H1 (cell line): ENCODE measurements at regions not wholly inside any gene's neighbourhood (a gene's known extent, or its start where the extent isn't known, plus 50 kb on each side); places are given as distances from the start of the nearest gene placed in this dataset.

Experiments
- CTCF ChIA-PET: fragments of 300-600 bp; sonication (Branson Sonifier 250); formaldehyde crosslinking; loops from one replicate; lab custom pipeline; 2021; ENCODE audit not compliant: partially characterized antibody; lab: Charles Lee
- POLR2A ChIA-PET: fragments of 300-600 bp; sonication (Branson Sonifier 250); formaldehyde crosslinking; loops from one replicate; lab custom pipeline; 2021; ENCODE audit warnings: inconsistent platforms; ENCODE audit not compliant: partially characterized antibody; lab: Charles Lee
- DNase-seq, 2 experiments: peaks; one replicate each; pipeline versions ENCODE4 v3.0.0 to v3.0.0-alpha.2; 2010 to 2022; ENCODE audit warnings: low spot score in 2 of 2, low read depth in 1 of 2, mixed read lengths in 1 of 2
- FAIRE-seq: peaks from 2 replicates; lab custom pipeline; 2011; peaks lifted over from hg19 to GRCh38; lab: Jason Lieb, UNC
- H2AFZ ChIP-seq: 2 replicates; pipeline ENCODE4 v1.8.1; 2012; ENCODE audit warnings: low read length, inconsistent platforms
- H2AK5ac ChIP-seq: 2 replicates; pipeline ENCODE4 v1.6.1; 2013; ENCODE audit warnings: low read depth, low read length
- H2BK120ac ChIP-seq: replicated peaks from 2 replicates; pipeline ENCODE3; 2013; ENCODE audit warnings: low read depth, low read length, inconsistent platforms
- H2BK12ac ChIP-seq: 2 replicates; pipeline ENCODE4 v1.6.1; 2013; ENCODE audit warnings: low read depth, low read length
- H2BK15ac ChIP-seq: 2 replicates; pipeline ENCODE4 v1.6.1; 2013; ENCODE audit warnings: low read length
- H2BK20ac ChIP-seq: 2 replicates; pipeline ENCODE4 v1.6.1; 2013; ENCODE audit warnings: low read length
- H2BK5ac ChIP-seq: 2 replicates; pipeline ENCODE4 v1.6.1; 2013; ENCODE audit warnings: low read depth, low read length
- H3K14ac ChIP-seq: 2 replicates; pipeline ENCODE4 v1.6.1; 2013; ENCODE audit warnings: inconsistent platforms; ENCODE audit not compliant: insufficient read length
- H3K18ac ChIP-seq: 2 replicates; pipeline ENCODE4 v1.6.1; 2013; ENCODE audit warnings: low read length; ENCODE audit errors: extremely low read depth
- H3K23ac ChIP-seq: 2 replicates; pipeline ENCODE4 v1.6.1; 2013; ENCODE audit warnings: inconsistent platforms; ENCODE audit not compliant: insufficient read length
- H3K23me2 ChIP-seq: 2 replicates; pipeline ENCODE4 v1.6.1; 2013; ENCODE audit warnings: low read depth, low read length
- H3K27ac ChIP-seq: 2 replicates; pipeline ENCODE4 v1.6.1; 2011; ENCODE audit warnings: low read depth, low read length, inconsistent platforms
- H3K27me3 ChIP-seq, 4 experiments: replicated peaks in 1 of 4; 1 replicate in 1 of 4; 2 replicates in 3 of 4; pipeline versions ENCODE4 v1.6.1 to v1.8.1; 2011 to 2013; ENCODE audit warnings: low read length in 3 of 4, mild to moderate bottlenecking in 3 of 4, inconsistent platforms in 2 of 4, mixed read lengths in 2 of 4, moderate library complexity in 1 of 4; ENCODE audit not compliant: control insufficient read depth in 3 of 4, insufficient read depth in 3 of 4; ENCODE audit errors: extremely low read depth in 1 of 4
- H3K36me3 ChIP-seq, 4 experiments: 2 replicates each; pipeline versions ENCODE4 v1.6.1 to v1.8.1; 2011 to 2013; ENCODE audit warnings: mild to moderate bottlenecking in 4 of 4, low read length in 3 of 4, moderate library complexity in 2 of 4, control low read depth in 1 of 4, inconsistent platforms in 1 of 4; ENCODE audit not compliant: insufficient read depth in 4 of 4, control insufficient read depth in 2 of 4
- H3K4ac ChIP-seq: replicated peaks from 2 replicates; pipeline ENCODE3; 2013; ENCODE audit warnings: low read length, low read depth, mixed read lengths, inconsistent platforms; ENCODE audit not compliant: insufficient read length
- H3K4me1 ChIP-seq, 4 experiments: replicated peaks in 1 of 4; 1 replicate in 1 of 4; 2 replicates in 3 of 4; pipeline versions ENCODE4 v1.6.1 to v1.8.1; 2011 to 2013; ENCODE audit warnings: low read length in 3 of 4, inconsistent platforms in 2 of 4, mixed read lengths in 1 of 4; ENCODE audit not compliant: insufficient read depth in 4 of 4, control insufficient read depth in 3 of 4
- H3K4me2 ChIP-seq, 2 experiments: 2 replicates each; pipeline versions ENCODE4 v1.6.1 to v1.8.1; 2011 to 2013; ENCODE audit warnings: low read depth in 2 of 2, low read length in 2 of 2, control low read depth in 1 of 2, inconsistent platforms in 1 of 2, mild to moderate bottlenecking in 1 of 2; ENCODE audit not compliant: insufficient read depth in 1 of 2
- H3K4me3 ChIP-seq, 4 experiments: fragments of 200-600, 300-600 bp in 1 of 4; sonication (generic), shearing (Covaris generic), sonication (Bioruptor Twin) in 1 of 4; 2 replicates each; pipeline versions ENCODE4 v1.5.1 to v1.8.1; 2011 to 2016; ENCODE audit warnings: low read length in 4 of 4, low read depth in 3 of 4, control low read depth in 2 of 4, inconsistent platforms in 2 of 4, mild to moderate bottlenecking in 2 of 4, mixed read lengths in 1 of 4, moderate library complexity in 1 of 4; ENCODE audit not compliant: insufficient read depth in 2 of 4; ENCODE audit errors: extremely low read depth in 1 of 4
- H3K56ac ChIP-seq: replicated peaks from 2 replicates; pipeline ENCODE3; 2013; ENCODE audit warnings: low read depth, mild to moderate bottlenecking, mixed read lengths, low read length, inconsistent platforms; ENCODE audit not compliant: insufficient read length
- H3K79me1 ChIP-seq: 2 replicates; pipeline ENCODE4 v1.6.1; 2013; ENCODE audit warnings: low read depth, low read length, control low read depth
- H3K79me2 ChIP-seq, 2 experiments: 2 replicates each; pipeline versions ENCODE4 v1.6.1 to v1.8.1; 2012 to 2013; ENCODE audit warnings: low read length in 2 of 2, mild to moderate bottlenecking in 2 of 2, inconsistent platforms in 1 of 2; ENCODE audit not compliant: insufficient read depth in 2 of 2, control insufficient read depth in 1 of 2
- H3K9ac ChIP-seq, 4 experiments: replicated peaks in 1 of 4; 1 replicate in 1 of 4; 2 replicates in 3 of 4; pipeline versions ENCODE4 v1.6.1 to v1.8.1; 2011 to 2013; ENCODE audit warnings: low read depth in 3 of 4, low read length in 3 of 4, control low read depth in 2 of 4, mild to moderate bottlenecking in 2 of 4, moderate library complexity in 2 of 4, inconsistent platforms in 1 of 4; ENCODE audit errors: extremely low read depth in 1 of 4
- H3K9me3 ChIP-seq, 2 experiments: 2 replicates each; pipeline versions ENCODE4 v1.6.1 to v1.8.1; 2012 to 2013; ENCODE audit warnings: mild to moderate bottlenecking in 2 of 2, moderate library complexity in 2 of 2, control low read depth in 1 of 2, inconsistent platforms in 1 of 2, low read depth in 1 of 2, low read length in 1 of 2, mixed read lengths in 1 of 2; ENCODE audit not compliant: insufficient read depth in 2 of 2
- H4K20me1 ChIP-seq, 2 experiments: replicated peaks in 1 of 2; 2 replicates each; pipeline versions ENCODE3 to v1.8.1; 2011 to 2013; ENCODE audit warnings: inconsistent platforms in 2 of 2, low read length in 2 of 2, mild to moderate bottlenecking in 1 of 2; ENCODE audit not compliant: insufficient read depth in 2 of 2, control insufficient read depth in 1 of 2
- H4K5ac ChIP-seq: 2 replicates; pipeline ENCODE4 v1.6.1; 2013; ENCODE audit warnings: low read length, low read depth, mixed read lengths, inconsistent platforms; ENCODE audit not compliant: insufficient read length
- H4K8ac ChIP-seq: 2 replicates; pipeline ENCODE4 v1.8.0; 2013; ENCODE audit warnings: mild to moderate bottlenecking, moderate library complexity, low read length, inconsistent platforms; ENCODE audit not compliant: insufficient read depth; ENCODE audit errors: extremely low read depth
- H4K91ac ChIP-seq: replicated peaks from 2 replicates; pipeline ENCODE3; 2013; ENCODE audit warnings: low read length, mixed read lengths, inconsistent platforms; ENCODE audit not compliant: insufficient read length
- POLR2AphosphoS5 ChIP-seq: IDR thresholded peaks from 2 replicates; pipeline ENCODE4 v1.6.1; 2011; ENCODE audit warnings: low read depth, low read length
- RAD21 ChIP-seq, 2 experiments: IDR thresholded peaks in 1 of 2; conservative IDR thresholded peaks in 1 of 2; 2 replicates each; pipeline ENCODE4 v1.6.1; 2011; ENCODE audit warnings: low read depth in 2 of 2, low read length in 2 of 2, improper control_type of control experiment in 1 of 2, inconsistent platforms in 1 of 2, mild to moderate bottlenecking in 1 of 2, moderate library complexity in 1 of 2
- SP1 ChIP-seq: IDR thresholded peaks from 2 replicates; pipeline ENCODE4 v1.6.1; 2011; ENCODE audit warnings: low read depth, low read length
- TEAD4 ChIP-seq: IDR thresholded peaks from 2 replicates; pipeline ENCODE4 v1.6.1; 2012; ENCODE audit warnings: low read depth, low read length, inconsistent platforms, mixed read lengths
- WGBS, 2 experiments: shearing (Covaris generic) in 1 of 2; methylation state at CpG; one replicate each; pipeline versions ENCODE4 v1.1.6 to v1.1.7; 2013 to 2015; ENCODE audit warnings: low lambda C conversion rate in 2 of 2, mixed read lengths in 2 of 2, inconsistent platforms in 1 of 2, low coverage in 1 of 2, missing lambda C conversion rate in 1 of 2; ENCODE audit not compliant: insufficient replicate concordance in 2 of 2, insufficient coverage in 1 of 2, insufficient read length in 1 of 2; ENCODE audit errors: extremely low coverage in 1 of 2, missing lambda C conversion rate in 1 of 2; 5-methylcytosine and 5-hydroxymethylcytosine counted together

DNA sequence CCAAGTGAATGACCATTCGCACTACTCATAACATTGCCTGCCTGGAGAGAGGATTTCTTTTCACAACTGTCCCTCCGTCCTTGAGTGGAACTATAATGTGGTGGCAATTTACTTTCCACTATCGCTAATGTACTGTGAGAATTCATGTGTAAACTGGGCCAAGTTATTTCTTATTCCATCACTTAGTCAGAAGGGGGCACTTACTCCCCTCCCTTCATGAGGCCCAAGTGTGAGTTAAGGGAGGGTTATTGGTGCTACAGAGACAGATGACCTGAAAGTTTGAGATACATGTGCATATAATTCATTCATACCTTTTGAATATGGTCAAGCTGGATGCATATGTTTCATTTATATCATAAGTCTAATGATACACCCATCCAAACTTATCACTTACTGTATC lies 65.2 kb upstream of the LOC128125822 start:
- H3K27ac ChIP-seq: no peak overlapping the region
- no peak overlapping the region for H3K14ac ChIP-seq
- H4K8ac ChIP-seq: no peak overlapping the region
- no peak overlapping the region for H3K23ac ChIP-seq
- H4K20me1 ChIP-seq: peaks cover 0 to 1% of the 10 kb centered on the region in 2 experiments
- H3K9ac ChIP-seq: no peak overlapping the region
- H3K4me3 ChIP-seq: no peak overlapping the region
- 0 out of 2 replicates have a peak overlapping the region, but pooled peaks have one; percentile 7 for H2AFZ ChIP-seq
- H3K27me3 ChIP-seq: no peaks in the 10 kb centered on the region
- no peak overlapping the region for H4K91ac ChIP-seq
- no peaks in the 10 kb centered on the region for H3K9me3 ChIP-seq
- no peak overlapping the region for H3K4me2 ChIP-seq
- POLR2A ChIA-PET: no interaction called here
- no peaks in the 10 kb centered on the region for H3K79me1 ChIP-seq
- no peak overlapping the region for H2BK5ac ChIP-seq
- no peaks in the 10 kb centered on the region for H3K23me2 ChIP-seq
- TF ChIP-seq POLR2AphosphoS5: no peak
- TF ChIP-seq RAD21 (IDR thresholded peaks at IDR 0.05 in 1 of 2, conservative IDR thresholded peaks at IDR 0.05 in 1 of 2; ENCODE audit: low read depth in 2 of 2, low read length in 2 of 2): peak in 1 of 2 experiments; percentile 19; a peak in 1 of 4 replicates
- TF ChIP-seq TEAD4: no peak
- no peak for TF ChIP-seq SP1
- TF ChIP-seq, all 59 proteins: peak for 1
- WGBS, 2 experiments: 90% methylated on average over 3 of the region's 3 CpGs; no CpG with 5 or more reads in 1 of the 2 experiments
- H3K4me1 ChIP-seq: no peaks in the 10 kb centered on the region
- no peaks in the 10 kb centered on the region for H3K79me2 ChIP-seq
- no peak overlapping the region for H2BK12ac ChIP-seq
- H3K56ac ChIP-seq: no peak overlapping the region
- H3K4ac ChIP-seq: no peak overlapping the region
- H2BK20ac ChIP-seq: no peak overlapping the region
- H4K5ac ChIP-seq: no peak overlapping the region
- H3K18ac ChIP-seq: no peak overlapping the region
- FAIRE-seq: no peak
- DNase-seq: no peak
- no peak overlapping the region for H2BK15ac ChIP-seq
- H2BK120ac ChIP-seq: no peak overlapping the region
- CTCF ChIA-PET: no interaction called here
- H2AK5ac ChIP-seq: no peak overlapping the region
- no peaks in the 10 kb centered on the region for H3K36me3 ChIP-seq
